Gastroesophageal sphincter (tissue), 3 donors: ENCODE measurements at regions not wholly inside any gene's neighbourhood (a gene's known extent, or its start where the extent isn't known, plus 50 kb on each side); places are given as distances from the start of the nearest gene placed in this dataset.

Source experiments
- CTCF ChIP-seq, 4 experiments: fragments of 200-600 bp in 2 of 4; fragments of 450-650 bp in 2 of 4; sonication (generic) in 1 of 4; IDR thresholded peaks; one replicate each; pipeline ENCODE4 v1.5.1; 2017 to 2019; ENCODE audit warnings: antibody characterized with exemption in 4 of 4, mild to moderate bottlenecking in 2 of 4, moderate library complexity in 2 of 4
- EP300 ChIP-seq: sonication (generic); formaldehyde crosslinking; IDR thresholded peaks from one replicate; pipeline ENCODE4 v1.6.1; 2017; ENCODE audit warnings: antibody characterized with exemption, mild to moderate bottlenecking
- POLR2A ChIP-seq, 2 donors: fragments of 450-650 bp; IDR thresholded peaks; one replicate each; pipeline ENCODE4 v1.6.1; 2017; ENCODE audit warnings: antibody characterized with exemption in 2 of 2, mild to moderate bottlenecking in 2 of 2, moderate library complexity in 1 of 2

- no peak for TF ChIP-seq CTCF (IDR thresholded peaks at IDR 0.05)
- no peak for TF ChIP-seq EP300
- no peak for TF ChIP-seq POLR2A (IDR thresholded peaks at IDR 0.05)
Measured at GRCh38 chr9:86783884-86784283, 163.4 kb downstream of the GAS1 start.
